HG03520 (cell line): ENCODE measurements at regions not wholly inside any gene's neighbourhood (a gene's known extent, or its start where the extent isn't known, plus 50 kb on each side); places are given as distances from the start of the nearest gene placed in this dataset.
"Not testable (repeated sequence)": the region's sequence is repeated elsewhere in the genome, so short reads cannot be mapped to it uniquely, and the experiment has no call there.

ENCODE experiments used
- ATAC-seq: cut with Tn5 transposase; IDR thresholded peaks from one replicate; pipeline ENCODE4 v1.9.1; 2021; ENCODE audit warnings: mild to moderate bottlenecking, moderate library complexity; ENCODE audit not compliant: unreplicated experiment

DNA sequence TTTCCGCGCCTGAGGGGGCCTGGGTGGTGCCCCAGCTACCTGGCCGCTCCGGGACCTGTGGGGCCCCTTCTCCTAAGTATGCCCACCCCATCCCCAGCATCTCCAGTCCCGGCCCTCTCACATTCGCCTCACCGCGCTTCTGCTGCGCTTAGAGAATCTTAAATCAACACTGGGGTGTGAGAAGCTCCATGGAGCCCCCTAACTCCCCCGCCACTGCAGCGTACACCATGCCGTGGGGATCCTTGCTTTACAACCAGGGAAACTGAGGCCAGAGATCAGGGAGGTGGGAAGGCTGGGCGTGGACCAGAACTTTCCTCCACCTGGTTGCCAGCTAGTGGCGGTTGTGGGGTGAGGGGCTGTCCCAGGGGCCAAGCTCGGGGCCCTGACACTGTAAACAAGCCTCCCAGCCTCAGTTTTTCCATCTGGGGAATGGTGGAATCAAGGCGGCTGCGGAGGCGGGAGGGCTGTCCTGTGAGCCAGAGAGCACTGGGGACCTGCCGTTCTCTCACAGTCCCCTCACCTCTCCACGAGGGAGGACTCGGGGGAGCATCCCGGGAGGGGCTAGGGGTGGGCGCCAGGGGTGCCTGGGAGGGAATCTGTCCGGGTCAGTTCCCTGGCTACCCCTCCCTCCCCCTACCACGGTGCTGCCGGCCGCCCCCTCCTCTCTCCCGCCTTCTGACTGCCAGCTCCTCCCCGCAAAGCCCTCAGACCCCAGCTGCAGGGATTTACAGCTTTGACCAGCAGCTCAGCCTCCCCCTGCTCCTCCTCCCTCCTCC is 161.2 kb downstream of the C9orf50 start:
- ATAC-seq: no peak

- no peak for ATAC-seq
These were observed 162.0 kb downstream of the C9orf50 start for GRCh38 chr9:129458663-129459546.

GRCh38 chr9:129458155-129458661 is 162.7 kb downstream of the C9orf50 start:
- ATAC-seq: no peak

DNA sequence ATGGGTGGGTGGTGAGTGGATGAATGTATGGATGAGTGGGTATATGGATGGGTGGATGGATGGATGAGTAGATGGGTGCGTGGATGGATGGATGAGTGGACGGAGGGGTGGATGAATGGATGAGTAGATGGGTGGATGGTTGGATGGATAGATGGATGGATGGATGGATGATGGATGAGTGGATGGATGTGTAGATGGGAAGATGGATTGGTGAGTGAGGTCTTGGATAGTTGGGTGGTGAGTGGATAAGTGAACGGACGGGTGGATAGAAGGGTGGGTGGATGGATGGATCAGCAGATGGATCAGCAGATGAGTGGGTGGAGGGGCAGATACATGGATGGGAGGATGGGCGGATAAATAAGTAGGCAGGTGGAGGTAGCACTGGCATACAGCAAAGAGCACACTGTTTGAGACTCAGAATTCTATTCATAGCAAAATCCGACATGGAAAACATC is 163.5 kb downstream of the C9orf50 start:
- no peak for ATAC-seq

- no peak for ATAC-seq
These were observed 164.2 kb downstream of the C9orf50 start for GRCh38 chr9:129456549-129457324.

DNA sequence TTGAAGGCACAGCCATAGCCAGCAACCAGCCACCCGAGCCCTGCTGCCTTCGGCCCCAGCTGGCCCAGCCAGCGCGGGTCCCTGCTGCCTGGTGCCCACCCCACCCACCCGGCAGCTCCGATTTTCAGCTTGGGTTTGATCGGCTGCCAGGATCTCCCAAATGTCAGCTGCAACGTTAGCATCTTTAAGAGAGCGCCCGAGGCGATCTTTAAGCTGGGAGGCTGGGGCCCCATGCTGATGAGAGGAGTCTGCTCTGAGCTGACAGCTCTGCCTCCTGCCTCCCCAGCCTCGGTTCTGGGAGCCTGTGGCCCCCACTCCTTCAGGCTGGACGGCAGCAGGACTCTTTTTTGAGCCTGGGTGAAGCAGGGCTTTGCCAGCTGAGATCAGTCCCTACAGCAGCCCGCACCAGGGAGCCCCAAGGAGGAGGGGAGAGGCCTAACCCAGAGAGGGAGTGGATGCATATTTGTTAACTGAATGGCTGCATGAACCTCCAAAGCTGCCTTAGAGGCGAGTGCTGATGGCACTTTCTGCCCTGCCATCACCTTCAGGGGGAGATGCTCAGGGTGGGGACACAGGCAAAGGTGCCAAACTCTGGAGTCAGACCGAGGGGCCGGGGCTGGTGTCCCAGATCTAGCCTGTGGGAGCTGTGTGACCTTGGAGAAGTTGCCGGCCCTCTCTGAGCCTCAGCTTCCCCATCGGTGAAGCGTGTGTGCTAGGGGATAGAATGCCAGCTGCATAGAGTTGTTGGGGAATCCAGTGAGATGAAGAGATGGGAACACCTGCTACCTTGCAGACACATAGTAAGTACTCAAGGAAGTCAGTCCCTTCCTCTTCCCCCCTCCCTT is 165.5 kb downstream of the C9orf50 start:
- ATAC-seq: no peak

DNA sequence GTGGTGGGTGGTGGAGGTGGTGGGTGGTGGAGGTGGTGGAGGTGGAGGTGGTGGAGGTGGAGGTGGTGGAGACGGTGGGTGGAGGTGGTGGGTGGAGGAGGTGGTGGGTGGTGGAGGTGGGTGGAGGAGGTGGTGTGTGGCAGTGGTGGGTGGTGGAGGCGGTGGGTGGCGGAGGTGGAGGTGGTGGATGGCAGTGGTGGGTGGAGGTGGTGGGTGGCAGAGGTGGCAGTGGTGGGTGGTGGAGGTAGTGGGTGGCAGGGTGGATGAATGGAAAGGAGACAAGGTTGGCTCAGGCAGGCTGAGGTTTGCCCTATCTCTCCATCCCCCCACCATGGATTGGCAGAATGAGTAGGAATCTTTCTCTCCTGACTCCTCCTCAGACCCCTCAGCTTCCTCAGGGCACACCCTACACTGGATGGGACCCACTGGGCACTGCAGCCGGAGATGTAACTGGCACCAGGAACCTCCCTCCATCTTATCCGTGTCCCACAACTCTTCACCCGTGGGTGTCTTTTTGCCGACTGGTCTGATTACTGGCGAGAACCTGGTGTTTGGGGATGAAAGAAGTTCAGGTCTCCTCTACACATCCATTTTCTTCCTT is 166.3 kb downstream of the C9orf50 start:
- ATAC-seq: no peak

- no peak for ATAC-seq
These were observed 167.2 kb downstream of the C9orf50 start for GRCh38 chr9:129453734-129454133.

DNA sequence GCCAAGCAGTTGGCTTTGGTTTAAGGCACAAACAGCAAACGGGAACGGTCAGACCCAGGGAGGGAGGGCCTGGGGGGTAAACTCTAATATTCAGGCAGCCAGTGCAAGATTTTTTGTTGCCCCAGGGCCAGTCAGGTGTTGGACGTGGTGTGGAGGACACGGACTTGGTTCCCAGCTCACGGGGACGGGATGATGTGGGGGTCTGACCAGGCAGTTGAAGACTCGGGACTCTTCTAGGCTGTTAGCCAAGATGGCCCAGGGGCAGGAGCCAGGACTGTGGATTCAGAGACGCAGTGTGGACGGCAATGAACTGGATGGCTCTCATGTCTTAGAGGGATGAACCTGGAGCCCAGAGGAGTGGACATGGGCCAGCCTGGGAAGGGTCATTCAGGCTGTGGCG is 169.2 kb downstream of the C9orf50 start:
- no peak for ATAC-seq

DNA sequence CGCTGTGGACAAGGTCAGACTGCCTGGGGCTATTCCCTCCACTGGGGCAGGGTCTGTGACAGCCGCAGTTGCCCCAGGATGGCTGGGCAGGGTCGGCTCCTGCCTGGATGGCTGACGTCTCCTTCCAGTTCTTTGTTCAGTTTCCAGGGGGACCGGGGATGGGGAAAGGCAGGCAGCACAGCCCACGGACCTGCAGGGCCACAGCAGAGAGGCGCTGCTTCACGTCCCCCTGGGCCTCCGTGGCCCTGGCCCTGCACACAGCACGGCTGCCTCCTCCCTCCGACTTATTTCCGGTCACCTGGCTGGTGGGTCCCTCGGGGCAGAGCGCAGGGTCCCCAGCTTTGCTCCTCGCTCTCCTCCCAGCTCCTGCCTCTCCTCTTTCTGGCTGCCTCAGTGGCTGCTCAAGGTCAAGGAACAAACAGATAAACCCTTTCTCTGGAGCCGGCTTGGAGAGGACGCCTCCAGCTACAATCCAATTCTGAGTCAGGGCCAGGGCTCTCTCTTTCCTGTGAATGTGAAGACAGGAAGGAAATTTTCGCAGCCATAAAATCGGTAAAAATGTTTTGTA is 169.7 kb downstream of the C9orf50 start:
- no peak for ATAC-seq

- no peak for ATAC-seq
These were observed 171.8 kb downstream of the C9orf50 start for GRCh38 chr9:129449066-129449465.

DNA sequence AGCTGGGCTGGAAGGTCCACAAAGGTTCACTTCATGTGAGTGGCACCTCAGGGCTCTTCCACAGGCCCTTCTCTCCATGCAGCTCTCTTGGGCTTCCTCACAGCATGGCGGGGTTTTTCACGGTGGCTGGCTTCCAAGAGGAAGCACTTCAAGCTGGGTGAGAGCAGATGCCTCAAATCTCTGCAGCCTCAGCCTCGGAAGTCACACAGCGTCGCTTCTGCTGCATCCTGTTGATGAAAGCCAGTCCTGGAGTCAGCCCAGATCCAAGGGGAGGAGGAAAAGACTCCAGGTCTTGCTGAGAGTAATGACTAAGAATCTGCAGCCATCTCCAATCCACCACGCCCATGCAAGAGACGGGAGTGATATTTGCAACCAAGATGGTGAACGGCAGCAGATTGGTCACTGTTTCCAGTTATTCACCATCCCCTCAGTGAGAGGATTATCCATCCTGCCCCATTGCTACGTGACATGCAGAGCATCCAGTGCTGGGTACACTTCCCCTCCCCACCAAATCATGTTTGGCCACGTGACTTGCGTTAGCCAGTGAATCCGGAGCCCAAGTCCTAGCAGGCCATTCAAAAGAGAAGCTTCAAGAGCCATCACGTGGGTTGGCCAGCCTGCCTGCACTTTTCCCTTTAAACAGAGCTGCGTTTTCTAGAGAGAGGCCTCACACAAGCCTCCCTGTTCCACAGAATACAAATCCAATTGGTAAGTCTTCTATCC is 173.9 kb downstream of the C9orf50 start:
- ATAC-seq: no peak

DNA sequence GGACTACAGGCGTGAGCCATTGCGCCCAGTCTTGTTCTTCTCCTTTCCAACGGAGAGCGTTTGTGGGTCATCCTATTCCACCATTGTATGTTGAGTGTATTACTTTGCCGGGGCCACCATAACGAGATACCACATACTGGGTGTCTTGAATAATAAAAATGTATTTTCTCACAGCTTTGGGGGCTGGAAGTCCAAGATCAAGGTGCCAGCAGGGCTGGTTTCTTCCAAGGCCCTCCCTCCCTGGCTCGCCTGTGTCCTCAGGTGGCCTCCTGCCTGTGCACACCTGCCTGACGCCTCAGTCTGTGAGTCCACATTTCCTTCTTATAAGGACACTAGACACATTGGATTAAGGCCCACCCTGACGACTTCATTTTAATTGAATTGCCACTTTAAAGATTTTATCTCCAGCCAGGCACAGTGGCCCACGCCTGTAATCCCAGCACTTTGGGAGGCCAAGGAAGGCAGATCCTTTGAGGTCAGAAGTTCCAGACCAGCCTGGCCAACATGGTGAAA is 175.1 kb downstream of the C9orf50 start:
- ATAC-seq: no peak

DNA sequence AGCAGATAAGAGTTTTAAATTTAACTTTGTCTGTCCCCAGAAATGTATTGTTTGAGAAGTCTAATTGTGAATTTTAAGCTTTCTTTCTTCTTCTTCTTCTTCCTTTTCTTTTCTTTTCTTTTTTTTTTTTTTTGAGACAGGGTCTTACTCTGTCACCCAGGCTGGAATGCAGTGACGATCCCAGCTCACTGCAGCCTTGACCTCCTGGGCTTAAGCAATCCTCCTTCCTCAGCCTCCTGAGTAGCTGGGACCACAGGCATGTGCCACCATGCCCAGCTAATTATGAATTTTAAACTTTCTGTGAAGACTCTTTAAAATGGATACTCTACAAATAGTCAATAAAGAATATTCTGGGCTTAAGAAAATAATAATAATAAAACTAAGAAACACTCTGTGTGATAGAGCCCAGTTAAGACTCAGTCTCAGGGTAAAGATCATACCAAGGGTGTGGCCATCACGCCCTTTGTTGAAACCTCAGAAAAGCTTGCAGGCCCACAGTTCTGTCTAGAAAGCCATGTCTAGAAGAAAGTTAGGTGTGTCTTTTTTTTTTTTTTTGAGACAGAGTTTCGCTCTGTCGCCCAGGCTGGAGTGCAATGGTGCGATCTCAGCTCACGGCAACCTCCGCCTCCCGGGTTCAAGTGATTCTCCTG is 177.3 kb downstream of the C9orf50 start:
- ATAC-seq: not testable (repeated sequence)

GRCh38 chr9:129442803-129443511 is 177.9 kb downstream of the C9orf50 start:
- no peak for ATAC-seq

GRCh38 chr9:129441852-129442251 is 179.0 kb downstream of the C9orf50 start:
- ATAC-seq: no peak

DNA sequence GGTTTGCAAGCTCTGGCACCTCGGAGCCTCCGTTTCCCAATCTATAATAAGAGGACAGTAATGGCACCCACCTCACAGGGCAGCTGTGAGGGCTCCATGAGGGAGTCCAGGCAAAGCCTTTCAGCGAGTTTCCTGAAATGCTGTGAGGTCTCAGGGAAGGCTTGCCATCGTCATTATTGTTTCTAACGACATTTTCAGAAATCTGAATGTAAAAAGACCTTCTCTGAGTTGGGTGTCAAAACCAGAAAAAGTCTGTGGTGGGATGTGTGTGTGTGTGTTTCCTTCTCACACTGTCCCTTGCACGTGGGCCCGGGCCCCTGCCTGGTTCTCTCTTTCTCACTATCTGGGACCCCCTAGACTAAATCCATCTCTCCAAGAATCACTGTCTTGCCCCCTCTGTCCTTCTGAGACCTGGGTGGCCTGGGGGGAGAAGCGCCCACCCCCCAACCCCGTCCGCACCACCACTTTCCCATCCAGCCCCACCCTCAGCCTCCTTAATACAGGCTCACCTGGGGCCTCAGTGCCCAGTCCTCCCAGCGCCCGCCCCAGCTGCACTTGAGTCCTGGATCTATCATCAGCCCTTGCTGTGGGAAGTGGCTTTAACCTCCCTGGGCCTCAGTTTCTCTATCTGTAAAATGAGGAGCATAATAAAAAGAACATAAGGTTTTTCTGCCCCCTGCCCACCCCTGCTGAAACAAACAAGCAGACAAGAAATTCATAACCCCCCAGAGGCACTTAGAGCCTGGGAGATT is 180.3 kb downstream of the C9orf50 start:
- no peak for ATAC-seq
